ENCODE measurements at regions not wholly inside any gene's neighbourhood (a gene's known extent, or its start where the extent isn't known, plus 50 kb on each side); places are given as distances from the start of the nearest gene placed in this dataset.

DNA sequence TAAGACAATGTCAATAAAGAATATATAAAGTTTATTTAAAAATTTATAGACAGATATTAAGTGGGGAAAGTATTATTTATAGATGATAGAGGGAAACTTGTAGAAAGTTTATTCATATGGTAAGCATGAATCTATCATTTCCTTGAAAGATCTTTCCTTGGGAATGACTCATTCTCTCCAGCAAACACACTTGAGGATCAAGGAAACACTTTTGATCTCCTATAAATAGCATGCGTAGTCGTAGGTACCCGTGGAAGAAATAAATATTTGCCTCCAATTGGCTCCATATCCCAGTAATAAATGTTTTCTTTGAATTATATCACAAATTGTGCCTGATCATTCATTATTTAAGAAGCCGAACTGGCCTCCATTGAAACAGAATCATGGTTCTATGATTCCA, 483.4 kb downstream of the RNF144A start:
- TF ChIP-seq, protein P1, sequence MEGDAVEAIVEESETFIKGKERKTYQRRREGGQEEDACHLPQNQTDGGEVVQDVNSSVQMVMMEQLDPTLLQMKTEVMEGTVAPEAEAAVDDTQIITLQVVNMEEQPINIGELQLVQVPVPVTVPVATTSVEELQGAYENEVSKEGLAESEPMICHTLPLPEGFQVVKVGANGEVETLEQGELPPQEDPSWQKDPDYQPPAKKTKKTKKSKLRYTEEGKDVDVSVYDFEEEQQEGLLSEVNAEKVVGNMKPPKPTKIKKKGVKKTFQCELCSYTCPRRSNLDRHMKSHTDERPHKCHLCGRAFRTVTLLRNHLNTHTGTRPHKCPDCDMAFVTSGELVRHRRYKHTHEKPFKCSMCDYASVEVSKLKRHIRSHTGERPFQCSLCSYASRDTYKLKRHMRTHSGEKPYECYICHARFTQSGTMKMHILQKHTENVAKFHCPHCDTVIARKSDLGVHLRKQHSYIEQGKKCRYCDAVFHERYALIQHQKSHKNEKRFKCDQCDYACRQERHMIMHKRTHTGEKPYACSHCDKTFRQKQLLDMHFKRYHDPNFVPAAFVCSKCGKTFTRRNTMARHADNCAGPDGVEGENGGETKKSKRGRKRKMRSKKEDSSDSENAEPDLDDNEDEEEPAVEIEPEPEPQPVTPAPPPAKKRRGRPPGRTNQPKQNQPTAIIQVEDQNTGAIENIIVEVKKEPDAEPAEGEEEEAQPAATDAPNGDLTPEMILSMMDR (IDR thresholded peaks at IDR 0.05; ENCODE audit: low read depth, low read length): no peak
- no peak for TF ChIP-seq MAX (IDR thresholded peaks at IDR 0.05; ENCODE audit: low read depth, low read length)
- TF ChIP-seq MYC (IDR thresholded peaks at IDR 0.05; ENCODE audit: low read depth, low read length): no peak

All from NB4 (cell line).